ENCODE measurements at regions not wholly inside any gene's neighbourhood (a gene's known extent, or its start where the extent isn't known, plus 50 kb on each side); places are given as distances from the start of the nearest gene placed in this dataset.
"Not testable (repeated sequence)": the region's sequence is repeated elsewhere in the genome, so short reads cannot be mapped to it uniquely, and the experiment has no call there.

DNA sequence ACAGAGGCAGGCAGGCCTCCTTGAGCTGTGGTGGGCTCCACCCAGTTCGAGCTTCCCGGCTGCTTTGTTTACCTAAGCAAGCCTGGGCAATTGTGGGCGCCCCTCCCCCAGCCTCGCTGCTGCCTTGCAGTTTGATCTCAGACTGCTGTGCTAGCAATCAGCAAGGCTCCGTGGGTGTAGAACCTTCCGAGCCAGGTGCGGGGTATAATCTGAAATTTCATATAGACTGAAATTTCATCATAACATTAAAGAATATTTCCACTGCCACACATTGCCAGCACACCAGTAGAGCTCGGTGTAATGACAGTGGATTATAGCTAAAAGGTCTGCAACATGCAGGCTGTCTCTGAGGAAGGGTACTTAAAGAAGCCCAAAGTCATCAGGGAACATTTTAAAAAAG lies 344.3 kb upstream of the COL8A1 start:
- TF ChIP-seq, protein P1, sequence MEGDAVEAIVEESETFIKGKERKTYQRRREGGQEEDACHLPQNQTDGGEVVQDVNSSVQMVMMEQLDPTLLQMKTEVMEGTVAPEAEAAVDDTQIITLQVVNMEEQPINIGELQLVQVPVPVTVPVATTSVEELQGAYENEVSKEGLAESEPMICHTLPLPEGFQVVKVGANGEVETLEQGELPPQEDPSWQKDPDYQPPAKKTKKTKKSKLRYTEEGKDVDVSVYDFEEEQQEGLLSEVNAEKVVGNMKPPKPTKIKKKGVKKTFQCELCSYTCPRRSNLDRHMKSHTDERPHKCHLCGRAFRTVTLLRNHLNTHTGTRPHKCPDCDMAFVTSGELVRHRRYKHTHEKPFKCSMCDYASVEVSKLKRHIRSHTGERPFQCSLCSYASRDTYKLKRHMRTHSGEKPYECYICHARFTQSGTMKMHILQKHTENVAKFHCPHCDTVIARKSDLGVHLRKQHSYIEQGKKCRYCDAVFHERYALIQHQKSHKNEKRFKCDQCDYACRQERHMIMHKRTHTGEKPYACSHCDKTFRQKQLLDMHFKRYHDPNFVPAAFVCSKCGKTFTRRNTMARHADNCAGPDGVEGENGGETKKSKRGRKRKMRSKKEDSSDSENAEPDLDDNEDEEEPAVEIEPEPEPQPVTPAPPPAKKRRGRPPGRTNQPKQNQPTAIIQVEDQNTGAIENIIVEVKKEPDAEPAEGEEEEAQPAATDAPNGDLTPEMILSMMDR (IDR thresholded peaks at IDR 0.05) = not testable (repeated sequence)
- not testable (repeated sequence) for TF ChIP-seq EP300, POLR2A, POLR2AphosphoS5 (IDR thresholded peaks at IDR 0.05)

Data from upper lobe of left lung (tissue), 4 donors.